Neural crest cell (in vitro differentiated cells): ENCODE measurements at regions not wholly inside any gene's neighbourhood (a gene's known extent, or its start where the extent isn't known, plus 50 kb on each side); places are given as distances from the start of the nearest gene placed in this dataset.

Experiments used
- DNase-seq: peaks from one replicate; pipeline ENCODE4 v3.0.0; 2021; ENCODE audit warnings: low read depth, mixed read lengths, low spot score
- H3K27ac Mint-ChIP-seq: one replicate; pipeline ENCODE4 v1.8.0; 2021; ENCODE audit warnings: mild to moderate bottlenecking, mixed read lengths; ENCODE audit not compliant: unreplicated experiment
- H3K27me3 Mint-ChIP-seq: 2 replicates; pipeline ENCODE4 v1.8.0; 2021; ENCODE audit warnings: low read depth, mild to moderate bottlenecking, mixed read lengths
- H3K36me3 Mint-ChIP-seq: 2 replicates; pipeline ENCODE4 v1.8.0; 2021; ENCODE audit warnings: low read depth, mild to moderate bottlenecking, mixed read lengths
- H3K4me1 Mint-ChIP-seq: 2 replicates; pipeline ENCODE4 v1.8.0; 2021; ENCODE audit warnings: mixed read lengths
- H3K4me3 Mint-ChIP-seq: one replicate; pipeline ENCODE4 v1.8.0; 2021; ENCODE audit warnings: mild to moderate bottlenecking, mixed read lengths
- H3K9me3 Mint-ChIP-seq: 2 replicates; pipeline ENCODE4 v1.8.0; 2021; ENCODE audit warnings: mixed read lengths
- TF ChIP-seq, protein P1 (sequence below): fragments of 200-600 bp; sonication (generic); conservative IDR thresholded peaks from 2 replicates; pipeline ENCODE4 v1.5.0; 2021; ENCODE audit warnings: antibody characterized with exemption, mild to moderate bottlenecking

GRCh38 chr2:224137208-224137607 is 98.1 kb upstream of the SERPINE2 start:
- DNase-seq = no peak
- no peaks in the 10 kb centered on the region for H3K27me3 Mint-ChIP-seq
- H3K4me1 Mint-ChIP-seq = no peaks in the 10 kb centered on the region
- no peak overlapping the region for H3K27ac Mint-ChIP-seq
- H3K4me3 Mint-ChIP-seq = no peak overlapping the region
- no peaks in the 10 kb centered on the region for H3K9me3 Mint-ChIP-seq
- TF ChIP-seq, protein P1, sequence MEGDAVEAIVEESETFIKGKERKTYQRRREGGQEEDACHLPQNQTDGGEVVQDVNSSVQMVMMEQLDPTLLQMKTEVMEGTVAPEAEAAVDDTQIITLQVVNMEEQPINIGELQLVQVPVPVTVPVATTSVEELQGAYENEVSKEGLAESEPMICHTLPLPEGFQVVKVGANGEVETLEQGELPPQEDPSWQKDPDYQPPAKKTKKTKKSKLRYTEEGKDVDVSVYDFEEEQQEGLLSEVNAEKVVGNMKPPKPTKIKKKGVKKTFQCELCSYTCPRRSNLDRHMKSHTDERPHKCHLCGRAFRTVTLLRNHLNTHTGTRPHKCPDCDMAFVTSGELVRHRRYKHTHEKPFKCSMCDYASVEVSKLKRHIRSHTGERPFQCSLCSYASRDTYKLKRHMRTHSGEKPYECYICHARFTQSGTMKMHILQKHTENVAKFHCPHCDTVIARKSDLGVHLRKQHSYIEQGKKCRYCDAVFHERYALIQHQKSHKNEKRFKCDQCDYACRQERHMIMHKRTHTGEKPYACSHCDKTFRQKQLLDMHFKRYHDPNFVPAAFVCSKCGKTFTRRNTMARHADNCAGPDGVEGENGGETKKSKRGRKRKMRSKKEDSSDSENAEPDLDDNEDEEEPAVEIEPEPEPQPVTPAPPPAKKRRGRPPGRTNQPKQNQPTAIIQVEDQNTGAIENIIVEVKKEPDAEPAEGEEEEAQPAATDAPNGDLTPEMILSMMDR = no peak
- H3K36me3 Mint-ChIP-seq = no peaks in the 10 kb centered on the region

- Mint-ChIP-seq H3K4me1 (no peaks in the 10 kb centered on the region), H3K36me3 (no peaks in the 10 kb centered on the region), H3K27me3 (no peaks in the 10 kb centered on the region), H3K9me3 (no peaks in the 10 kb centered on the region), H3K27ac (no peak overlapping the region), H3K4me3 (no peak overlapping the region)
- TF ChIP-seq, protein P1 = no peak
- DNase-seq = no peak
Measured at GRCh38 chr2:224136396-224136795, 97.3 kb upstream of the SERPINE2 start.

- no peak for DNase-seq
- Mint-ChIP-seq H3K27me3 (no peaks in the 10 kb centered on the region), H3K4me3 (no peak overlapping the region), H3K4me1 (no peaks in the 10 kb centered on the region), H3K36me3 (no peaks in the 10 kb centered on the region), H3K27ac (no peak overlapping the region), H3K9me3 (no peaks in the 10 kb centered on the region)
- TF ChIP-seq, protein P1 = no peak
Measured at GRCh38 chr2:224135881-224136280, 96.8 kb upstream of the SERPINE2 start.

GRCh38 chr2:224134003-224134734 is 95.1 kb upstream of the SERPINE2 start:
- H3K36me3 Mint-ChIP-seq = no peaks in the 10 kb centered on the region
- TF ChIP-seq, protein P1 = no peak
- H3K27ac Mint-ChIP-seq = no peak overlapping the region
- no peaks in the 10 kb centered on the region for H3K4me1 Mint-ChIP-seq
- H3K9me3 Mint-ChIP-seq = no peaks in the 10 kb centered on the region
- no peaks in the 10 kb centered on the region for H3K27me3 Mint-ChIP-seq
- DNase-seq = no peak
- no peak overlapping the region for H3K4me3 Mint-ChIP-seq

- Mint-ChIP-seq H3K36me3 (no peaks in the 10 kb centered on the region), H3K27me3 (no peaks in the 10 kb centered on the region), H3K9me3 (no peaks in the 10 kb centered on the region), H3K4me3 (no peak overlapping the region), H3K27ac (no peak overlapping the region), H3K4me1 (no peaks in the 10 kb centered on the region)
- TF ChIP-seq, protein P1 = no peak
- no peak for DNase-seq
Measured at GRCh38 chr2:224133387-224133786, 94.3 kb upstream of the SERPINE2 start.
